C4-2B (cell line): ENCODE measurements at regions not wholly inside any gene's neighbourhood (a gene's known extent, or its start where the extent isn't known, plus 50 kb on each side); places are given as distances from the start of the nearest gene placed in this dataset.

Experiments
- ZFX ChIP-seq: fragments of 450-650 bp; IDR thresholded peaks from 2 replicates; pipeline ENCODE4 v1.6.1; 2017
- TF ChIP-seq, protein P1 (sequence below): fragments of 450-650 bp; conservative IDR thresholded peaks from 2 replicates; pipeline ENCODE4 v1.5.1; 2017; ENCODE audit warnings: mild to moderate bottlenecking

GRCh38 chr10:81040031-81040430 lies 502.3 kb downstream of the SH2D4B start:
- TF ChIP-seq, protein P1, sequence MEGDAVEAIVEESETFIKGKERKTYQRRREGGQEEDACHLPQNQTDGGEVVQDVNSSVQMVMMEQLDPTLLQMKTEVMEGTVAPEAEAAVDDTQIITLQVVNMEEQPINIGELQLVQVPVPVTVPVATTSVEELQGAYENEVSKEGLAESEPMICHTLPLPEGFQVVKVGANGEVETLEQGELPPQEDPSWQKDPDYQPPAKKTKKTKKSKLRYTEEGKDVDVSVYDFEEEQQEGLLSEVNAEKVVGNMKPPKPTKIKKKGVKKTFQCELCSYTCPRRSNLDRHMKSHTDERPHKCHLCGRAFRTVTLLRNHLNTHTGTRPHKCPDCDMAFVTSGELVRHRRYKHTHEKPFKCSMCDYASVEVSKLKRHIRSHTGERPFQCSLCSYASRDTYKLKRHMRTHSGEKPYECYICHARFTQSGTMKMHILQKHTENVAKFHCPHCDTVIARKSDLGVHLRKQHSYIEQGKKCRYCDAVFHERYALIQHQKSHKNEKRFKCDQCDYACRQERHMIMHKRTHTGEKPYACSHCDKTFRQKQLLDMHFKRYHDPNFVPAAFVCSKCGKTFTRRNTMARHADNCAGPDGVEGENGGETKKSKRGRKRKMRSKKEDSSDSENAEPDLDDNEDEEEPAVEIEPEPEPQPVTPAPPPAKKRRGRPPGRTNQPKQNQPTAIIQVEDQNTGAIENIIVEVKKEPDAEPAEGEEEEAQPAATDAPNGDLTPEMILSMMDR: no peak
- no peak for TF ChIP-seq ZFX
